GM23338 (cell line): ENCODE measurements at regions not wholly inside any gene's neighbourhood (a gene's known extent, or its start where the extent isn't known, plus 50 kb on each side); places are given as distances from the start of the nearest gene placed in this dataset.

Source experiments
- CREB1 ChIP-seq: fragments of 250-450 bp; sonication (Bioruptor Pico); IDR thresholded peaks from 2 replicates; pipeline ENCODE4 v1.5.0; 2020; ENCODE audit warnings: low read depth, mild to moderate bottlenecking, moderate library complexity
- ETS1 ChIP-seq: IDR thresholded peaks from 2 replicates; pipeline ENCODE4 v1.6.1; 2016; ENCODE audit warnings: antibody characterized with exemption
- EZH2 ChIP-seq: fragments of 200-600 bp; sonication (generic); IDR thresholded peaks from one replicate; pipeline ENCODE4 v1.8.0; 2017; ENCODE audit warnings: antibody characterized with exemption, mild to moderate bottlenecking, low read depth; ENCODE audit not compliant: unreplicated experiment
- EZH2phosphoT487 ChIP-seq: fragments of 200-600 bp; sonication (generic); IDR thresholded peaks from one replicate; pipeline ENCODE4 v1.8.1; 2018; ENCODE audit warnings: antibody characterized with exemption; ENCODE audit not compliant: unreplicated experiment
- JUNB ChIP-seq: IDR thresholded peaks from one replicate; pipeline ENCODE4 v1.6.1; 2016; ENCODE audit warnings: antibody characterized with exemption; ENCODE audit not compliant: unreplicated experiment
- POLR2AphosphoS5 ChIP-seq: IDR thresholded peaks from 2 replicates; pipeline ENCODE4 v1.6.1; 2016; ENCODE audit warnings: antibody characterized with exemption, low read depth
- REST ChIP-seq: IDR thresholded peaks from one replicate; pipeline ENCODE4 v1.6.1; 2018; ENCODE audit warnings: antibody characterized with exemption; ENCODE audit not compliant: unreplicated experiment
- STAT1 ChIP-seq: IDR thresholded peaks from one replicate; pipeline ENCODE4 v1.6.1; 2016; ENCODE audit warnings: antibody characterized with exemption; ENCODE audit not compliant: unreplicated experiment
- ZNF114 ChIP-seq: fragments of 250-450 bp; sonication (Bioruptor Pico); IDR thresholded peaks from 2 replicates; pipeline ENCODE4 v1.5.0; 2020; ENCODE audit warnings: mild to moderate bottlenecking, moderate library complexity
- TF ChIP-seq, protein P1 (sequence below), 2 experiments: fragments of 200-600 bp in 1 of 2; sonication (generic) in 1 of 2; conservative IDR thresholded peaks; 2 replicates each; pipeline versions ENCODE4 v1.5.1 to v1.6.1; 2016 to 2017; ENCODE audit warnings: antibody characterized with exemption in 2 of 2, low read depth in 2 of 2, mild to moderate bottlenecking in 2 of 2, moderate library complexity in 1 of 2
- TF ChIP-seq, protein P2 (sequence below): fragments of 250-450 bp; sonication (Bioruptor Pico); IDR thresholded peaks from 2 replicates; pipeline ENCODE4 v1.5.0; 2020; ENCODE audit warnings: mild to moderate bottlenecking, moderate library complexity

DNA sequence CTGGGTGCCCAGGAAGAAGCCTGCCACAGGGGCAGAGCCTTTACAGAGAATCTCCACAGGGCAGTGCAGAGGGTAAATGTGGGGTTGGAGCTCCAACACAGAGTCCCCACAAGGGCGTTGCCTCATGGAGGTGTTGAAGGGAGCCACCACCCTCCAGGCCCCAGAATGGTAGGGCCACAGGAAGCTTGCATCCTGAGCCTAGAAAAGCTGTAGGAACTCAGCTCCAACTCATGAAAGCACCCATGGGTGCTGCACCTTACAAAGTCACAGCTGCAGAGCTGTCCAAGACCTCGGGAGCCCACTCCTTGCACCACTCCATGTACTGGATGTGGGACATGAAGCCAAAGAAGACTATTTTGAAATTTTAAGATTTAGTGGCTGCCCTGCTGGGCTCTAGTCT, 73.3 kb upstream of the KCNH8 start:
- TF ChIP-seq, protein P1, sequence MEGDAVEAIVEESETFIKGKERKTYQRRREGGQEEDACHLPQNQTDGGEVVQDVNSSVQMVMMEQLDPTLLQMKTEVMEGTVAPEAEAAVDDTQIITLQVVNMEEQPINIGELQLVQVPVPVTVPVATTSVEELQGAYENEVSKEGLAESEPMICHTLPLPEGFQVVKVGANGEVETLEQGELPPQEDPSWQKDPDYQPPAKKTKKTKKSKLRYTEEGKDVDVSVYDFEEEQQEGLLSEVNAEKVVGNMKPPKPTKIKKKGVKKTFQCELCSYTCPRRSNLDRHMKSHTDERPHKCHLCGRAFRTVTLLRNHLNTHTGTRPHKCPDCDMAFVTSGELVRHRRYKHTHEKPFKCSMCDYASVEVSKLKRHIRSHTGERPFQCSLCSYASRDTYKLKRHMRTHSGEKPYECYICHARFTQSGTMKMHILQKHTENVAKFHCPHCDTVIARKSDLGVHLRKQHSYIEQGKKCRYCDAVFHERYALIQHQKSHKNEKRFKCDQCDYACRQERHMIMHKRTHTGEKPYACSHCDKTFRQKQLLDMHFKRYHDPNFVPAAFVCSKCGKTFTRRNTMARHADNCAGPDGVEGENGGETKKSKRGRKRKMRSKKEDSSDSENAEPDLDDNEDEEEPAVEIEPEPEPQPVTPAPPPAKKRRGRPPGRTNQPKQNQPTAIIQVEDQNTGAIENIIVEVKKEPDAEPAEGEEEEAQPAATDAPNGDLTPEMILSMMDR (conservative IDR thresholded peaks at IDR 0.05; ENCODE audit: low read depth in 2 of 2) = no peak
- TF ChIP-seq POLR2AphosphoS5 = no peak
- TF ChIP-seq JUNB = no peak
- no peak for TF ChIP-seq EZH2
- TF ChIP-seq REST = no peak
- TF ChIP-seq CREB1 (CRISPR knock-in tag) = no peak
- no peak for TF ChIP-seq STAT1
- no peak for TF ChIP-seq ZNF114 (CRISPR knock-in tag)
- TF ChIP-seq, protein P2, sequence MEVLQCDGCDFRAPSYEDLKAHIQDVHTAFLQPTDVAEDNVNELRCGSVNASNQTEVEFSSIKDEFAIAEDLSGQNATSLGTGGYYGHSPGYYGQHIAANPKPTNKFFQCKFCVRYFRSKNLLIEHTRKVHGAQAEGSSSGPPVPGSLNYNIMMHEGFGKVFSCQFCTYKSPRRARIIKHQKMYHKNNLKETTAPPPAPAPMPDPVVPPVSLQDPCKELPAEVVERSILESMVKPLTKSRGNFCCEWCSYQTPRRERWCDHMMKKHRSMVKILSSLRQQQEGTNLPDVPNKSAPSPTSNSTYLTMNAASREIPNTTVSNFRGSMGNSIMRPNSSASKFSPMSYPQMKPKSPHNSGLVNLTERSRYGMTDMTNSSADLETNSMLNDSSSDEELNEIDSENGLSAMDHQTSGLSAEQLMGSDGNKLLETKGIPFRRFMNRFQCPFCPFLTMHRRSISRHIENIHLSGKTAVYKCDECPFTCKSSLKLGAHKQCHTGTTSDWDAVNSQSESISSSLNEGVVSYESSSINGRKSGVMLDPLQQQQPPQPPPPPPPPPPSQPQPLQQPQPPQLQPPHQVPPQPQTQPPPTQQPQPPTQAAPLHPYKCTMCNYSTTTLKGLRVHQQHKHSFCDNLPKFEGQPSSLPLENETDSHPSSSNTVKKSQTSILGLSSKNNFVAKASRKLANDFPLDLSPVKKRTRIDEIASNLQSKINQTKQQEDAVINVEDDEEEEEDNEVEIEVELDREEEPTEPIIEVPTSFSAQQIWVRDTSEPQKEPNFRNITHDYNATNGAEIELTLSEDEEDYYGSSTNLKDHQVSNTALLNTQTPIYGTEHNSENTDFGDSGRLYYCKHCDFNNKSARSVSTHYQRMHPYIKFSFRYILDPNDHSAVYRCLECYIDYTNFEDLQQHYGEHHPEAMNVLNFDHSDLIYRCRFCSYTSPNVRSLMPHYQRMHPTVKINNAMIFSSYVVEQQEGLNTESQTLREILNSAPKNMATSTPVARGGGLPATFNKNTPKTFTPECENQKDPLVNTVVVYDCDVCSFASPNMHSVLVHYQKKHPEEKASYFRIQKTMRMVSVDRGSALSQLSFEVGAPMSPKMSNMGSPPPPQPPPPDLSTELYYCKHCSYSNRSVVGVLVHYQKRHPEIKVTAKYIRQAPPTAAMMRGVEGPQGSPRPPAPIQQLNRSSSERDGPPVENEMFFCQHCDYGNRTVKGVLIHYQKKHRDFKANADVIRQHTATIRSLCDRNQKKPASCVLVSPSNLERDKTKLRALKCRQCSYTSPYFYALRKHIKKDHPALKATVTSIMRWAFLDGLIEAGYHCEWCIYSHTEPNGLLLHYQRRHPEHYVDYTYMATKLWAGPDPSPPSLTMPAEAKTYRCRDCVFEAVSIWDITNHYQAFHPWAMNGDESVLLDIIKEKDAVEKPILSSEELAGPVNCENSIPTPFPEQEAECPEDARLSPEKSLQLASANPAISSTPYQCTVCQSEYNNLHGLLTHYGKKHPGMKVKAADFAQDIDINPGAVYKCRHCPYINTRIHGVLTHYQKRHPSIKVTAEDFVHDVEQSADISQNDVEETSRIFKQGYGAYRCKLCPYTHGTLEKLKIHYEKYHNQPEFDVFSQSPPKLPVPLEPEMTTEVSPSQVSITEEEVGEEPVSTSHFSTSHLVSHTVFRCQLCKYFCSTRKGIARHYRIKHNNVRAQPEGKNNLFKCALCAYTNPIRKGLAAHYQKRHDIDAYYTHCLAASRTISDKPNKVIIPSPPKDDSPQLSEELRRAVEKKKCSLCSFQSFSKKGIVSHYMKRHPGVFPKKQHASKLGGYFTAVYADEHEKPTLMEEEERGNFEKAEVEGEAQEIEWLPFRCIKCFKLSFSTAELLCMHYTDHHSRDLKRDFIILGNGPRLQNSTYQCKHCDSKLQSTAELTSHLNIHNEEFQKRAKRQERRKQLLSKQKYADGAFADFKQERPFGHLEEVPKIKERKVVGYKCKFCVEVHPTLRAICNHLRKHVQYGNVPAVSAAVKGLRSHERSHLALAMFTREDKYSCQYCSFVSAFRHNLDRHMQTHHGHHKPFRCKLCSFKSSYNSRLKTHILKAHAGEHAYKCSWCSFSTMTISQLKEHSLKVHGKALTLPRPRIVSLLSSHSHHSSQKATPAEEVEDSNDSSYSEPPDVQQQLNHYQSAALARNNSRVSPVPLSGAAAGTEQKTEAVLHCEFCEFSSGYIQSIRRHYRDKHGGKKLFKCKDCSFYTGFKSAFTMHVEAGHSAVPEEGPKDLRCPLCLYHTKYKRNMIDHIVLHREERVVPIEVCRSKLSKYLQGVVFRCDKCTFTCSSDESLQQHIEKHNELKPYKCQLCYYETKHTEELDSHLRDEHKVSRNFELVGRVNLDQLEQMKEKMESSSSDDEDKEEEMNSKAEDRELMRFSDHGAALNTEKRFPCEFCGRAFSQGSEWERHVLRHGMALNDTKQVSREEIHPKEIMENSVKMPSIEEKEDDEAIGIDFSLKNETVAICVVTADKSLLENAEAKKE (CRISPR knock-in tag) = no peak
- TF ChIP-seq EZH2phosphoT487 = no peak
- no peak for TF ChIP-seq ETS1
